CD4-positive, alpha-beta T cell treated with Interleukin-6 for 4 hours (primary cell): ENCODE measurements at regions not wholly inside any gene's neighbourhood (a gene's known extent, or its start where the extent isn't known, plus 50 kb on each side); places are given as distances from the start of the nearest gene placed in this dataset.

Source experiments
- DNase-seq: peaks from one replicate; pipeline ENCODE4 v3.0.0-alpha.2; 2020; ENCODE audit warnings: mixed read lengths

- DNase-seq: no peak
These were observed 152.6 kb upstream of the KL start for GRCh38 chr13:32863596-32863995.

GRCh38 chr13:32866921-32867320 lies 149.3 kb upstream of the KL start:
- no peak for DNase-seq

GRCh38 chr13:32877491-32877890 lies 138.7 kb upstream of the KL start:
- DNase-seq: no peak

- no peak for DNase-seq
These were observed 138.1 kb upstream of the KL start for GRCh38 chr13:32878163-32878562.

GRCh38 chr13:32880636-32881035 lies 135.6 kb upstream of the KL start:
- DNase-seq: no peak

GRCh38 chr13:32881074-32881776 lies 135.0 kb upstream of the KL start:
- DNase-seq: no peak

- no peak for DNase-seq
These were observed 134.5 kb upstream of the KL start for GRCh38 chr13:32881777-32882145.

- no peak for DNase-seq
These were observed 133.5 kb upstream of the KL start for GRCh38 chr13:32882691-32883090.

- DNase-seq: no peak
These were observed 132.7 kb upstream of the KL start for GRCh38 chr13:32883474-32883873.

- DNase-seq: no peak
These were observed 128.6 kb upstream of the KL start for GRCh38 chr13:32887617-32888016.

- no peak for DNase-seq
These were observed 126.1 kb upstream of the KL start for GRCh38 chr13:32889986-32890565.

GRCh38 chr13:32893176-32893575 lies 123.0 kb upstream of the KL start:
- no peak for DNase-seq

GRCh38 chr13:32894589-32895001 lies 121.6 kb upstream of the KL start:
- no peak for DNase-seq

- no peak for DNase-seq
These were observed 120.9 kb upstream of the KL start for GRCh38 chr13:32895296-32895695.

GRCh38 chr13:32897296-32897695 lies 118.9 kb upstream of the KL start:
- no peak for DNase-seq

- no peak for DNase-seq
These were observed 114.0 kb upstream of the KL start for GRCh38 chr13:32902029-32902780.

- DNase-seq: no peak
These were observed 113.3 kb upstream of the KL start for GRCh38 chr13:32902874-32903273.

GRCh38 chr13:32903720-32904119 lies 112.5 kb upstream of the KL start:
- DNase-seq: no peak

- no peak for DNase-seq
These were observed 112.0 kb upstream of the KL start for GRCh38 chr13:32904266-32904665.

- DNase-seq: no peak
These were observed 111.0 kb upstream of the KL start for GRCh38 chr13:32905063-32905863.

- no peak for DNase-seq
These were observed 110.4 kb upstream of the KL start for GRCh38 chr13:32905864-32906180.

GRCh38 chr13:32907211-32907610 lies 109.0 kb upstream of the KL start:
- no peak for DNase-seq

GRCh38 chr13:32910530-32910929 lies 105.7 kb upstream of the KL start:
- no peak for DNase-seq

GRCh38 chr13:32911506-32911905 lies 104.7 kb upstream of the KL start:
- peak; percentile 12 for DNase-seq
